ENCODE measurements at regions not wholly inside any gene's neighbourhood (a gene's known extent, or its start where the extent isn't known, plus 50 kb on each side); places are given as distances from the start of the nearest gene placed in this dataset.

- no peak overlapping the region for H2BK15ac ChIP-seq (ENCODE audit: low read depth, low read length)
- no peaks in the 10 kb centered on the region for H3K23me2 ChIP-seq (ENCODE audit: insufficient read length, low read depth, low read length, poor library complexity, severe bottlenecking)
- no CpG with 5 or more reads among the region's 7 CpGs for WGBS (ENCODE audit: extremely low coverage, insufficient read length, low lambda C conversion rate)
- no peak overlapping the region for H3K18ac ChIP-seq (ENCODE audit: insufficient read length, low read depth, low read length)
- Mint-ChIP-seq H3K36me3 (ENCODE audit: insufficient read depth in 1 of 3, low read depth in 3 of 3) (no peaks in the 10 kb centered on the region), H3K27me3 (ENCODE audit: low read depth) (peaks cover 21% of the 10 kb centered on the region), H3K4me1 (peaks cover 8 to 9% of the 10 kb centered on the region in 2 experiments), H3K27ac (no peak overlapping the region), H3K9me3 (no peaks in the 10 kb centered on the region), H3K4me3 (no peak overlapping the region)
- H3K27me3 ChIP-seq (ENCODE audit: insufficient read depth, low read length) = no peaks in the 10 kb centered on the region
- no peak overlapping the region for H3K27ac ChIP-seq (ENCODE audit: insufficient read length, low read depth, low read length)
- no peak overlapping the region for H4K5ac ChIP-seq (ENCODE audit: insufficient read length, low read depth, low read length)
- H3K4me2 ChIP-seq (ENCODE audit: insufficient read depth, insufficient read length, low read length) = no peak overlapping the region
- H3K79me1 ChIP-seq (ENCODE audit: insufficient read depth, low read depth, low read length, poor library complexity, severe bottlenecking) = no peaks in the 10 kb centered on the region
- H3K4me1 ChIP-seq (ENCODE audit: insufficient read depth, low read length) = no peaks in the 10 kb centered on the region
- no peak overlapping the region for H3K14ac ChIP-seq (ENCODE audit: insufficient read depth, low read length)
- H3K9ac ChIP-seq (ENCODE audit: extremely low read depth, insufficient read length, low read length) = no peak overlapping the region
- no peak overlapping the region for H3K23ac ChIP-seq (ENCODE audit: insufficient read length, low read depth, low read length)
- H4K8ac ChIP-seq (replicated peaks; ENCODE audit: insufficient read length, low read depth, low read length) = no peak overlapping the region
- H4K20me1 ChIP-seq (ENCODE audit: control insufficient read depth, insufficient read depth, insufficient read length) = no peaks in the 10 kb centered on the region
- no peak overlapping the region for H3K56ac ChIP-seq (ENCODE audit: insufficient read length, low read depth, low read length)
- no peak overlapping the region for H4K91ac ChIP-seq (ENCODE audit: insufficient read length, low read depth, low read length)
- no peak overlapping the region for H2AK5ac ChIP-seq (ENCODE audit: insufficient read length, low read length)
- no peak for DNase-seq
- no peak overlapping the region for H3T11ph ChIP-seq (ENCODE audit: low read length)
- H3K9me3 ChIP-seq (ENCODE audit: control insufficient read depth, low read depth, low read length) = no peaks in the 10 kb centered on the region
- no peak overlapping the region for H3K4ac ChIP-seq (ENCODE audit: low read depth, low read length)
- no peak overlapping the region for H2BK20ac ChIP-seq (ENCODE audit: low read depth, low read length, poor library complexity, severe bottlenecking)
- TF ChIP-seq CTCF (conservative IDR thresholded peaks at IDR 0.05) = no peak
- H2BK120ac ChIP-seq (ENCODE audit: low read depth, low read length, poor library complexity, severe bottlenecking) = no peak overlapping the region
- H2AFZ ChIP-seq (ENCODE audit: low read length) = no peak overlapping the region
- H3K79me2 ChIP-seq (ENCODE audit: insufficient read depth, low read length) = no peaks in the 10 kb centered on the region
- no peak overlapping the region for H2BK5ac ChIP-seq (ENCODE audit: insufficient read length, low read length)
- no peak overlapping the region for H2BK12ac ChIP-seq (ENCODE audit: insufficient read length, low read depth, low read length)
Measured at GRCh38 chr11:45572354-45573123, 92.9 kb downstream of the CHST1 start.

Data from H9 (cell line).